SW 1271 (cell line): ENCODE measurements at regions not wholly inside any gene's neighbourhood (a gene's known extent, or its start where the extent isn't known, plus 50 kb on each side); places are given as distances from the start of the nearest gene placed in this dataset.
"Not testable (repeated sequence)": the region's sequence is repeated elsewhere in the genome, so short reads cannot be mapped to it uniquely, and the experiment has no call there.

ENCODE experiments used
- DNase-seq, 2 experiments: peaks; one replicate each; lab custom pipeline; 2025; lab: John Stamatoyannopoulos, UW

GRCh38 chr12:58720421-58720820 lies 199.9 kb downstream of the LRIG3 start:
- no peak for DNase-seq

- no peak for DNase-seq
Observed at GRCh38 chr12:58725400-58726105, 194.8 kb downstream of the LRIG3 start.

GRCh38 chr12:58727521-58727920 lies 192.8 kb downstream of the LRIG3 start:
- no peak for DNase-seq

GRCh38 chr12:58728397-58728796 lies 191.9 kb downstream of the LRIG3 start:
- DNase-seq, result no peak

GRCh38 chr12:58731096-58731495 lies 189.2 kb downstream of the LRIG3 start:
- DNase-seq, result no peak

GRCh38 chr12:58732894-58733293 lies 187.4 kb downstream of the LRIG3 start:
- DNase-seq, result no peak

GRCh38 chr12:58741226-58741625 lies 179.1 kb downstream of the LRIG3 start:
- DNase-seq, result no peak

GRCh38 chr12:58745348-58746125 lies 174.8 kb downstream of the LRIG3 start:
- no peak for DNase-seq

- no peak for DNase-seq
Observed at GRCh38 chr12:58747533-58747932, 172.8 kb downstream of the LRIG3 start.

- DNase-seq, result no peak
Observed at GRCh38 chr12:58750484-58750883, 169.8 kb downstream of the LRIG3 start.

- no peak for DNase-seq
Observed at GRCh38 chr12:58757422-58757821, 162.9 kb downstream of the LRIG3 start.

GRCh38 chr12:58759745-58760144 lies 160.6 kb downstream of the LRIG3 start:
- DNase-seq, result not testable (repeated sequence)

GRCh38 chr12:58761308-58761707 lies 159.0 kb downstream of the LRIG3 start:
- no peak for DNase-seq

GRCh38 chr12:58764100-58764953 lies 156.0 kb downstream of the LRIG3 start:
- DNase-seq, result no peak

GRCh38 chr12:58765076-58765475 lies 155.2 kb downstream of the LRIG3 start:
- DNase-seq, result no peak

- no peak for DNase-seq
Observed at GRCh38 chr12:58765653-58766512, 154.4 kb downstream of the LRIG3 start.

- no peak for DNase-seq
Observed at GRCh38 chr12:58766513-58766870, 153.8 kb downstream of the LRIG3 start.

- DNase-seq, result no peak
Observed at GRCh38 chr12:58767496-58767895, 152.8 kb downstream of the LRIG3 start.

GRCh38 chr12:58773986-58774385 lies 146.3 kb downstream of the LRIG3 start:
- DNase-seq, result no peak

- DNase-seq, result no peak
Observed at GRCh38 chr12:58774731-58775130, 145.6 kb downstream of the LRIG3 start.

- DNase-seq, result no peak
Observed at GRCh38 chr12:58775396-58775795, 144.9 kb downstream of the LRIG3 start.

GRCh38 chr12:58776144-58776543 lies 144.2 kb downstream of the LRIG3 start:
- DNase-seq, result no peak
